Fibroblast of skin of scalp (primary cell): ENCODE measurements at regions not wholly inside any gene's neighbourhood (a gene's known extent, or its start where the extent isn't known, plus 50 kb on each side); places are given as distances from the start of the nearest gene placed in this dataset.
"Not testable (repeated sequence)": the region's sequence is repeated elsewhere in the genome, so short reads cannot be mapped to it uniquely, and the experiment has no call there.

ENCODE experiments used
- DNase-seq: peaks from one replicate; pipeline ENCODE4 v3.0.0-alpha.2; 2013

DNA sequence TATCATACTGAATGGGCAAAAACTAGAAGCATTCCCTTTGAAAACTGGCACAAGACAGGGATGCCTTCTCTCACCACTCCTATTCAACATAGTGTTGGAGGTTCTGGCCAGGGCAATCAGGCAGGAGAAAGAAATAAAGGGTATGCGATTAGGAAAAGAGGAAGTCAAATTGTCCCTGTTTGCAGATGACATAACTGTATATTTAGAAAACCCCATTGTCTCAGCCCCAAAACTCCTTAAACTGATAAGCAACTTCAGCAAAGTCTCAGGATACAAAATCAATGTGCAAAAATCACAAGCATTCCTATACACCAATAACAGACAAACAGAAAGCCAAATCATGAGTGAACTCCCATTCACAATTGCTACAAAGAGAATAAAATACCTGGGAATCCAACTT is 52.5 kb upstream of the CCDC71L start:
- not testable (repeated sequence) for DNase-seq

DNA sequence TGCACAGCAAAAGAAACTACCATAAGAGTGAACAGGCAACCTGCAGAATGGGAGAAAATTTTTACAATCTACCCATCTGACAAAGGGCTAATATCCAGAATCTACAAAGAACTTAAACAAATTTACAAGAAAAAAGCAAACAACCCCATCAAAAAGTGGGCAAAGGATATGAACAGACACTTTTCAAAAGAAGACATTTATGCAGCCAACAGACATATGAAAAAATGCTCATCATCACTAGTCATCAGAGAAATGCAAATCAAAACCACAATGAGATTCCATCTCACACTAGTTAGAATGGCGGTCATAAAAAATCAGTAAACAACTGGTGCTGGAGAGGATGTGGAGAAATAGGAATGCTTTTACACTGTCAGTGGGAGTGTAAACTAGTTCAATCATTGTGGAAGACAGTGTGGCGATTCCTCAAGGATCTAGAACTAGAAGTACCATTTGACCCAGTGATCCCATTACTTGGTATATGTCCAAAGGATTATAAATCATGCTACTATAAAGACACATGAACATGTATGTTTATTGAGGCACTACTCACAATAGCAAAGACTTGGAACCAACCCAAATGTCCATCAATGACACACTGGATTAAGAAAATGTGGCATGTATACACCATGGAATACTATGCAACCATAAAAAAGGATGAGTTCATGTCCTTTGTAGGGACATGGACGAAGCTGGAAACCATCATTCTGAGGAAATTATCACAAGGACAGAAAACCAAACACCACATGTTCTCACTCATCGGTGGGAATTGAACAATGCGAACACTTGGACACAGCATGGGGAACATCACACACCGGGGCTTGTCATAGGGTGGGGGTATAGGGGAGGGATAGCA is 53.9 kb upstream of the CCDC71L start:
- DNase-seq = peak; percentile 77

DNA sequence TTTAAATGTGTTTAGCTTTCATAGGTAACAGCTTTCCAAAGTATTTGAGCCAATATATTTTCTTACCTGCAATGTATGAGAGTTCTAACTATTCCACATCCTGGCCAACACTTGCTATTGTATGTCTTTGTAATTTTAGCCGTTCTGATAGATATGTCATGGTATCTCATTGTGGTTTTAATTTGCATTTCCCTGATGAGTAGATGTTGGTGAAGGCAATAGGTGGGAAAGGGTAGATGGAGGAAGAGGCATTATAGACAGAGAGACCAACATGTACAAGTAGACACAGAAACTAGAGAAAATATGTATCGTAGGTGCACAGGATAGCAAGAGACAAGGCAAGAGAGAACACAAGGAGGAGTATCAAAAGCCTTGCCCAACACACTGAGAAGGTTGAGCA is 54.8 kb upstream of the CCDC71L start:
- no peak for DNase-seq

DNA sequence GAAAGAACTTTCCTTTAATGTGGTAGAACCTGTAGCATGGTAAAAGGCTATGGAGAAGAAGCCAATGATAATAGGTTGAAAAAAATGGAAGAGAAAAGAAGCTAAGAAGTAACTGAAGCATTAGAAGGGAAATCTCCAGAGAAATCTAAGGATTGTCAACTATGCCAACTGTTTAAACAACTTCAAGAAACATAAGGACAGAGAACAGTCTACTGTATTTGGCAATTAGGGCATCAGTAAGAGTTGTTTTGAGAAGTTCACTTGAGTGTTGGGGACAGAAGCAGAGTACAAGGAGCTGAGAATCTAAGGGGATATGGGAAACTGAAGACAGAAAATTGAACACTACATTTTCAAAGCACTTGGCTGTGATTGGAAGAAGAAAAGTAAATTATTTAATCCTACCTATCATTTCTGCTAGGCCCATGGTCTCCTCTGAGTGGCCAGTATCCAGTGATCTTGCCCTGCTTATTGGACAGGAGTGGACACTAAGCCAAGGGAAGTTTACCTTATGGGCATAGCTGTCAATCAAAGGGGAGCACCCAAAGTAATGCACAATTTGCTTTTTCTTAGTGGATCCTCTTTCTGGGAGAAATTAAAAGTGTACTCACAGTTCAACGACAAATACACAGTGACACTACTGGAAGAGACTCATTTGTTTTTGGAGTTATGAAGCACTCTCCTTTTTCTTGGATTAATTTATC is 56.4 kb upstream of the CCDC71L start:
- peak; percentile 65 for DNase-seq

DNA sequence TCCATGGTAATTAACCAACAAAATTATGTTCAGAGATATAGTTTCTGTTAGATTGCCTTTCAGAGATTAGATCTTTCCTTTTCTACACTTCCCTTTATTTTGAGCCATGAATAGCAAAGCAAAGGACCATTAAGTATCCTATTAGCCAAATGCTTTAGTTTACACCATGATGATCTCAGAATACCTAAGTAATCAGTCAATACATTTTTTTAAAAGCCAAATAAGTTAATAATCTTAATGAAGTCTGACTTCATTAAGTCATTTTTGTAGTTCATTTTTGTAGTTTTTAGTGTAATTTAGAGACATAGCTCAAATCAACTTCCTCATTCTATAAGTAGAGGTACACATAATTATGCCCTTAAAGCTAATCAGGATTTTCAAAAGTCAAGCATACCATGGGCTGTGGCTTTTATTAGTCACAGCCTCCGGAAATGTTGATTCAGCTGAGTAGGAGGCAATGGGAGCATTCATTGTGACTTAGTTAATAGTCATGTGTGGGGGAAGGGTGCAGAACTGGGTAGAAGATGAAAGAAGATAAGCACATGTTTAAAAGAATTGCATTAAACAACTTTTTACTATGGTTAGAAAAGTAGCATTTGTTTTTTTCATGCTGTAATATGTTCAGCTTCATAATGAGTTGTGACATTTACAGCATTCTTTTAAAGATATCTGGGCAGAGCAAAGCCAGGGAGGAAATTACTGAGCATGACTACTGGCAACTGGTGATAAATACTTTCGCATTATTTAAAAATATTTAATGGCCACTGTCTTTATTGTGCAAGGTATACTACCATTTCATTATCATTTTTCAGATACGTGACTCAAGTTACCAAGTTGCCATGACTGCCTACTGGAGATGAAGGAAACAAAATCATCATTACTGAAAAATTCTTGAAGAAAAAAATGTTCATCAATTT is 57.3 kb upstream of the CCDC71L start:
- DNase-seq = peak; percentile 98

DNA sequence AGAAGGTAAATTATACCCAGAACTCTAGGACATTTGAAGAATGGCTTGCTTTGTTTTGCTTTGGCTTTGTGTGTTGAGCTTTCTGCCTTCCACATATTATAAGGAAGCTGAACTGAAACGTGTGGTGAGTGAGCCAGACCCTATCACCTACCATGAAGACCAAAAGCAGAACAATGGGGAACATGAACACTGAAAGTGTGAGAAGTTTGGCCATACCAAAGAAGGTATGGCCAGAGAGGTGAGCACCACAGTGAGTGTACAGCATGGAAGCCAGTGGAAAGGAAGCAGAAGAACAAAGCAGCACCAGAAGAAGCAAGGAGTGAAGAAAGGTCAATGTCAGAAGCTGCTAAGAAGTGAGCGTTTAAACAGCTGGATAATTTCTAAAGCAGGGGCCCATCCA is 59.7 kb upstream of the CCDC71L start:
- DNase-seq = no peak

DNA sequence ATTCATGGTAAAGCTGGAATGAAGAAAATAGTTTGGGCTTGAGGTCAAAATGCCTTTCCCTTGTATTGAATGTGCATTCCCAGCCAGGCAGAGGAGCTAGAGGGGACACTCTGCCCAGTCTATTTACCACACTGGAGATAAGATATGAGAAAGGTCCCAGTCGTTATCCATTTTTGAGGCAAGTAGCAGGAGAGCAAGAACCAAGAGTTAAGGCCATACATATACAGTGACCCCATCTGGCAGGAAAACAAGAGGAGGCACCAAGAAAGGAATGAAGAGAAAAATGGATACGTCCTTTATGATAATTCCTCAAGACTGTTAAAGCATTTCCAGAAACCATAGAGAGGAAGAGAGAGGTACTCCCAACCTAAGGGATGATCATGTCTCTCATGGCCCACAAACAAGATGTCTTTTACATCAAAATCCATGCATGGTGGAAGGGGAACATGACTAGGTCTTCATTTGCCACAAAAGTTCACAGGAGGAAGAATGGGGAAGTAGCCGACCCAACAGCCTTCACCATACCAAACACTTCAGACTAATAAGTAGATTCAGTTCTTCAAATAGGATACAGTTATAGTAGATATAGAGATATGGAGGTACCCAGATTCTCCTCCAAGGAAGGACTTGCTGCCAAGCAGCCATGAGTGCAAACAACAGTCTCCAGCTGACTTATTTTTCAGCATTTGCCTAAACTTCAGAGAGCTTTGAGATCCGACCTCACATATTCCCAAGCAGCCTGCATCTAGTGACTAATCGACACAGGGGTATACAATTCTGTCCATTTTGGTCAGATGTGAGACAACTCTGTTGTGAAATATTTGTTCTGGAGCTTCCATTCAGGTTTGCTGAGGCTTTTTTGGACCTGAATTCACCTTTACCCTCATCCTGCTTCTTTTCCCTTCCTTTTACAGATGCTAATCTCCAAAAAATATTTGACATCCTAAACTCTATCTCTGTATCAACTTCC is 61.1 kb upstream of the CCDC71L start:
- DNase-seq = no peak

DNA sequence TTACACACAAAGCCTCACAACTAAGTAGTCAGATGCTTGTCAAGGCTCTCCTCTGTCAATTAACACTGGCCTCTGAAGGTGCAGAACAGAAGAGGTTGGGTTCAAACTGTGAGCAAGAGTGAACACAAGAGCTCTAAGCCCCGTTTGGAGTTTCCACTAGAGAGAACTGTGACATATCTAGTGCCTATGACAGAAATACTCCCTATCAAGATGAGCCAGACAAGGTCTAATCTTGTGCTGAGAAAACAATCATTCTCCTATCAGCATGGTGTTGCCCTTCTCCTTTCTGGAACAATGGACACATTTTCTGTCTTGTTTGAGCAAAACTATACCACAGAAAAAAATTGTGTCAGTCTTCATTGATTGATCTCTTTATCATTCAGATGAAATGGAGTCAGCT is 62.4 kb upstream of the CCDC71L start:
- no peak for DNase-seq

DNA sequence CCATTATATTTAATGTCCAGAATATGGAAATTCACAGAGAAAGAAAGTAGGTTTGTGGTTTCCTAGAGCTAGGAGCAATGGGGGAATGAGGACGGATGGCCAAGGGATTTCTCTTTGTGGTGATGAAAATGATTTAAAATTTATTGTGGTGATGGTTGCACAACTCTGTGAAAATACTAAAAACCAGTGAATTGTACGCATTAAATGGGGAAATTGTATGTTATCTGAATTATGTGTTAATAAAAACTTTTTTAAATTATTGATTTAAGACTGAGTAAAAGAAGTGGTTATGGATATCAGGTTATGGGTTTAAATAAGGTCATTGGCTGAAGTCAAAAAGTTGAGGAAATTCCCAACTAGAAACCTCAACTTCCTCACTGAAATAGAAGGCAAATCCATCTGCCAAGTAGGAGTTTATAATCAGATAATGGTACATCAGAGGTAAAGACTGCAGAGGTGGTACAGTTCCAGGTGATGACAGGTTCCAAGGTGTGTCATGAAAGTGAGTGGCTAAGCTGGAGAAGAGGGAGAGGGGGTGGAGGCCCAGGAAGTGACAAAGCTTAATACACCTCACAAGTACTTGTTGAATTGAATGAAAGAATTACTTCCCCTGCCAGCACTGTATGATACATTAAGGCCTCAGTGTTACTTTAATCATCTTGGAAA is 68.9 kb upstream of the CCDC71L start:
- no peak for DNase-seq

DNA sequence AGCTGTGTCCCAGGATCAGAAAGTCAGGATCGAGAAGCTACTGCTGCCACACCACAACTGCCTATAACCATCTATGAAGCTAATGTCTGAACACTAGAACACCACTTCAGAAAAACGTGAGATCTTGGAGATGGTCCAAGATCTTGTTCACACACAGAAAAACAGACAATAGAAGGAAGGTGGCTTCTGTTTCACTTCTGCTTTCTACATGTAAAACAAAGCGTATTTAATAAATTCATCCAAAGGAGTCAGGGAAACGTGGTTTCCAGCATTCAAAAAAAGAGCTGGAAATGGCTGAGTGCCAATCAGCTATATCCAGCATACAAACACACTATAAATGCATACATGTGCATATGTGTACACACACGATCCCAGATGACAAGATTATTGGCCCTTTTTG is 70.2 kb upstream of the CCDC71L start:
- DNase-seq = no peak

DNA sequence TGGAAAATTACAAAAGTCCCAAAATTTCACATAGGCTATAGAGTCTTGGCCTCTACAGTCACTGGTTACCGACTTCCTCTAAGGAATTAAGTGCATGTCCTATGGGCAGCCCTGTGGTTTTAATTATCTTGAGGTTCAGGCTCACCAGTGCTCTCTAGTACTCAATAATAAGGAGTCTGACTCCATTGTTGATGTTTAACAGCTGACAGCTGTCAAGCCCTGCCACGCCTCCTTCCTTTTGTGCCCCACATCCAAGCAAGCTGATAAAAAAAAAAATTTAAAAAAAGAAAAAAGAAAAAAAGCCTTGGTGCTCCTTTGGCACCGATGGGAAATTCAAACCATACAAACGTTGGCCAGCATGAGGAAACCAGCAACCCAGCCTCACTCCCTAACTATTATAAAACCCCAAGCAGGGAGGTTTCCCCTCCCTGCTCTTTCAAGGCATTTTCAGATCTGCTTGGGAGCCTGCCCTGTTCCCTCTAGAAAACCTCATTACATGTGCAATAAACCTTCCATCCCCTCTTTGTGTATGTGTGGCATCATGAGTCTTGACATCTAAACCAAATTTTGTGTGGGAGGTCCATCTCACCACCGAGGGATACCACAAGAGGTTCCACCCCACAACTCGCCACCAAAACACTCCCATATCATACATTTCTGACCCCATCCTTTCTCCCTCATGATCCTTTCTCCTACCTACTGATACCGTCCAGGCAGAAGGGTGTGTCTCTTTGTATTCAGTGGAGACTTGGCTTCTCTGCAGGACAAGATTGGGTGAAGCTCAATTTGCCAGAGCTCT is 70.9 kb upstream of the CCDC71L start:
- peak; percentile 40 for DNase-seq

DNA sequence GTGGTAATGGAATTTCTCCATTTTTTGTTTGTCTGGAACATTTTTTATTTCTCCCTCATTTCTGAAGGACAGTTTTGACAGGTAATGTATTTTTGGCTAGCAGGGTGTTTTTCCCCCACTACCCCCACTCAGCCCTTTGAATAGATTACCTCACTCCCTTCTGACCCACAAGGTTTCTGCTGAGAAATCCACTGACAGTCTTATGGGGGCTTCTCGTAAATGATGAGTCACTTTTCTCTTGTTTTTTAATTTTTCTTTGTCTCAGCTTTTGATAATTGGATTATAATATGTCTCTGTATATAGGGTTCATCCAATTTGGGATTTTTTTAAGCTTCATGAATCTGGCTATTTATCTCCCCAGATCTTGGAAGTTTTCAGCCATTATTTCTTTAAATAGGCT is 74.7 kb upstream of the CCDC71L start:
- no peak for DNase-seq

DNA sequence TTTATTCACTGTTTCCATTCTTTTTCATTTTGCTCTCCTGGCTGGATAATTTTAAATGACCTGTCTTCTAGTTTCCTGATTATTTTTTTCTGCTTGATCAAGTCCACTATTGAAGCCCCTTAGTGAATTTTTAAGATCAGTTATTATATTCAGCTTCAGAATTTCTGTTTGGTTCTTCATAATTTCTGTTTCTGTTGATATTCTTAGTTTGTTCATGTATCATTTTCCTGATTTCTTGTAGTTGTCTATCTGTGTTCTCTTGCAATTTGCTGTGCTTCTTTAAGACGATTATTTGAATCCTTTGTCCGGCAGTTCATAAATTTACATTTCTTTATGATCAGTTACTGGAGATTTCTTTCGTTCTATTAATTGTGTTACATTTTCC is 75.2 kb upstream of the CCDC71L start:
- no peak for DNase-seq

DNA sequence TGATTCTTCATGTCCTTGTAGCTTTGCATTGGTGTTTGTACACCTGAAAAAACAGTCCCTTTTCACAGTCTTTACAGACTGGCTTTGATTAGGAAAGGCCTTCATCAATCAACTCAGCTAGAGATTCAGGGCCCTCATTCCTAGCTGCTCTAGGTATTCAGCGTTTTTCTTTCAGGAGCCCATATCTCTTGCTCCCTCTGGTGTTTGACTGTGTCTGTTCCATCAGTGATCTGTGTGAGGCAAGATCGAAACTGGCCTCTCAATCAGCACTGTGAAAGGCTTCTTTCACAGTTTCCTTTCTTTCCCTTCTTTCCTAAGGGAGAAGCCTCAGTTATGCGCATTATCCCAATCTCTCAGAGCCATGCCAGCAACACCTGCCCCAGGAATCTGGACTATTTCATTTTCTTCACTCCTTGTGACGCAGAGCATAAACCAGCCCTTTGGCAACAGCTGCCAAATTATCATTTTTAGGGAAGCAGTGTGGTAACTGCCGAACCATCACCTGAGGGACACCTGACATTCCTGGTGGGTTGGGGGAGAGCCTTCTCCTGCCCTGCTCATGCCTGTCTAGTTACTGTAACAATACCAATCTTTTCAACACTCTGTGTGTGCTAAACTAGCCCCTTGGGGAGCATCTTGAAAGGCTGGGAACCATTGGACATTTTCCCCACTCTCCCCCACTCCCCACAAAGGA is 75.7 kb upstream of the CCDC71L start:
- DNase-seq = peak; percentile 74

DNA sequence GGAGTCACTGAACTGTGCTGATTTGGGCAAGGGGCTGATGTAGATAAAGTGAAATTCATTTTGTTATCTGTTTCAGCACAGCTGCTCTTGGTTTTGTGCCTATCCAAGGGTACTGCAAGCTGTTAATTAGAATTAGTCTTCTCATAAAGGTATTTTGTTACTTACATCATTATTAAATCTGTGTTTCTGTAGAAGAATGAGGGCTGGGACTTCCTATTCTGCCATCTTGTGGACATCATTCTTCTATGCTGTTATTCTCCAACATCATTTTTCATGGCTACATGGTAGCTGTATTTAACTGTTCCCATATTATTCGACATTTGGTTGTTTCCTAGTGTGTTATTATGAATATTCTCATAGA is 76.2 kb upstream of the CCDC71L start:
- DNase-seq = peak; percentile 53

DNA sequence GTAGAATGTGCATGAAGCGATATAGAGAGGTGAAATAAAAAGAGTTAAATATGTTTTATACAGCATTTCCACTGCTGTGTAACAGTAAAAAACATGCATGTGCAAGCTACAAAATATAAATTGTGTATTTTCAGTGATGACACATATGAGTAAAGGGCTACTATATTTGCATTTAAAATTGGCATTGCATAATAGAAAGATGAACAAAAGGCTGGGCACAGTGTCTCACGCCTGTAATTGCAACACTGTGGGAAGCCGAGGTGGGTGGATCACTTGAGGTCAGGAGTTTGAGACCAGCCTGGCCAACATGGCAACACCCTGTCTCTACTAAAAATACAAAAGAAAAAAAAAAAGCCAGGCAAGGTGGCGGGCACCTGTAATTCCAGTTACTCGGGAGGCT is 79.8 kb upstream of the CCDC71L start:
- no peak for DNase-seq

DNA sequence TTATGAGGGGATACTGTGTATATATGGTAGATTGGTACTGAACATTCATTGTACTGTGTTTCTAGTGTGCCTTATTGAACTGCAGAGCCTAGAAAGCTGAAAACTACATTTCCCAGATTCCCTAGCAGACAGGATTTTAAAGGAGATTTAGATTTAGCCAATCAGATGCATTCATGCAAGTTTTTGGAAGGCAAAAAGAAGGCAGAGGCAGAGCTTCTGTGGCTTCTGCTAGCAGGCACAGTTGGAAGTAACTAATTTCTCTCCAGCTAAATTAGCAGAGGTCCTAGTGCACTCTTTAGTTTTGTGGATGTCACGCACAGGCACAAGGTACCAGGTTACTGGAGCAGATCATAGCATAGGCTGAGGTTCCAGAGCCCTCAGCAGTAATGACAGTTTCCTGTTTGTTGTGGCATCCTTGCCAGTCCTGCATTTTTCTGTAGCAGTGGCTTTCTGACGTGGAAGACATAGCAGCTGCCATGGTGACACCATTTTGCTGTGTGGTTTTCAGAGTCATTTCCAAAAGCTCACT is 83.7 kb upstream of the CCDC71L start:
- DNase-seq = no peak

DNA sequence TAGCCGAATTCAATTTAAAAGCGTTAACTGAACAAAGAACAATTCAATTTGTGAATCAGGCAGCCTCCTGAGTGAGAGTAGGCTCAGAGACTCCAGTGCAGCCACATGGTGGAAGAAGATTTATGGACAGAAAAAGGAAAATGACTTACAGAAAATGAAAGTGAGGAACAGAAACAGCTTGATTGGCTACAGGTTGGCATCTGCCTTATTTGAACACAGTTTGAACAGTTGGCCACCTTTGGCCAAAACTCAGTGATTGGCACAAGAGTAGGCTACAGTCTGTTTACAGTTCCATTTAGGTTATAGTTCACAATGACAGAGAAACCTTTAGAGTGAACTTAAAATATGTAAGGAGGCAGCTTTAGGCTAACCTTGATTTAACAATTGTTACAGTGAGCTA is 86.3 kb upstream of the CCDC71L start:
- not testable (repeated sequence) for DNase-seq

DNA sequence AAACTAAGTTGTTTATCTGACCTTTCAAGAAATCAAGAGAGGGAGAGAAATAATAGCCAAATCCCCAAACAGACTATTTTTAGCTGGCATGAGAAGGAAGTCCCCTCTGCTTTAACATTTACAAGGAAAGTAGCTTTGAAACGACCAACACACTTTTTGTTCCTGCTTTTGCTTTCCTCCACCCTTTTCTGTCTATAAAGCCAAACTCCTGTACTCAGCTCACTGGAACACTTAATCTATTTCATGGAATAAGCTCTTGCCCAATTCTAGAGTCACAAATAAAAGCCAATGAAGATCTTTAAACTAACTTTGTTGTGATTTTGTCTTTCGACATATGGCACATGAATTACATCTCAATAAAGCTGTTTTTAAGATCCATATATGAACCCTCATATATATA is 86.8 kb upstream of the CCDC71L start:
- DNase-seq = no peak

DNA sequence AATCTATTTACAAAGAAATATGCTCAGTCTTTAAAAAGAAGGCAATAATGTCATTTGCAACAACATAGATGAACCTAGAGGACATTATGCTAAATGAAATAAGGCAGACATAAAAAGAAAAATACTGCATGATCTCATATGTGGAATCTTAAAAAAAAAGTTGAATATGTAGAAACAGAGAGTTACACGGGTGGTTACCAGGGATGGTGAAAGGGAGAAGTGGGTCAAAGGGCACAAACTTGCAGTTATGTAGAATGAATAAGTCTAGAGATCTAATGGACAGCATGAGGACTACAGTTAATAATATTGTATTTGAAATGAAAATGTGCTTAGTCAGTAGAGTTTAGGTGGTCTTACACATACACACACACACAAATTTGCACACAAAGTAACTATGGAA is 88.2 kb upstream of the CCDC71L start:
- DNase-seq = no peak
